ENCODE measurements at regions not wholly inside any gene's neighbourhood (a gene's known extent, or its start where the extent isn't known, plus 50 kb on each side); places are given as distances from the start of the nearest gene placed in this dataset.

- no peaks in the 10 kb centered on the region for H3K4me1 ChIP-seq (ENCODE audit: insufficient read depth, low read length)
- no peaks in the 10 kb centered on the region for H3K27me3 ChIP-seq (ENCODE audit: insufficient read depth, low read length)
- no peak overlapping the region for H2AFZ ChIP-seq (ENCODE audit: low read depth, low read length)
- H3K9me3 ChIP-seq (ENCODE audit: low read length): no peaks in the 10 kb centered on the region
- H3K36me3 ChIP-seq (ENCODE audit: insufficient read depth, low read length): no peaks in the 10 kb centered on the region
- no peak overlapping the region for H3K4me3 ChIP-seq (ENCODE audit: low read length)
Measured at GRCh38 chr5:57955511-57955910, 472.9 kb upstream of the ACTBL2 start.

- Histone ChIP-seq H2AFZ (ENCODE audit: low read depth, low read length) (no peak overlapping the region), H3K36me3 (ENCODE audit: insufficient read depth, low read length) (no peaks in the 10 kb centered on the region), H3K4me1 (ENCODE audit: insufficient read depth, low read length) (no peaks in the 10 kb centered on the region), H3K9me3 (ENCODE audit: low read length) (no peaks in the 10 kb centered on the region), H3K27me3 (ENCODE audit: insufficient read depth, low read length) (no peaks in the 10 kb centered on the region), H3K4me3 (ENCODE audit: low read length) (no peak overlapping the region)
Measured at GRCh38 chr5:57953792-57954191, 471.2 kb upstream of the ACTBL2 start.

GRCh38 chr5:57950616-57951228 lies 468.1 kb upstream of the ACTBL2 start:
- H2AFZ ChIP-seq (ENCODE audit: low read depth, low read length): no peak overlapping the region
- H3K9me3 ChIP-seq (ENCODE audit: low read length): no peaks in the 10 kb centered on the region
- H3K36me3 ChIP-seq (ENCODE audit: insufficient read depth, low read length): no peaks in the 10 kb centered on the region
- H3K4me3 ChIP-seq (ENCODE audit: low read length): no peak overlapping the region
- H3K27me3 ChIP-seq (ENCODE audit: insufficient read depth, low read length): no peaks in the 10 kb centered on the region
- no peaks in the 10 kb centered on the region for H3K4me1 ChIP-seq (ENCODE audit: insufficient read depth, low read length)

GRCh38 chr5:57948091-57948490 lies 465.5 kb upstream of the ACTBL2 start:
- Histone ChIP-seq H3K4me1 (ENCODE audit: insufficient read depth, low read length) (no peaks in the 10 kb centered on the region), H3K27me3 (ENCODE audit: insufficient read depth, low read length) (no peaks in the 10 kb centered on the region), H3K9me3 (ENCODE audit: low read length) (no peaks in the 10 kb centered on the region), H3K36me3 (ENCODE audit: insufficient read depth, low read length) (no peaks in the 10 kb centered on the region), H3K4me3 (ENCODE audit: low read length) (no peak overlapping the region), H2AFZ (ENCODE audit: low read depth, low read length) (no peak overlapping the region)

- H3K27me3 ChIP-seq (ENCODE audit: insufficient read depth, low read length): no peaks in the 10 kb centered on the region
- no peaks in the 10 kb centered on the region for H3K4me1 ChIP-seq (ENCODE audit: insufficient read depth, low read length)
- H3K36me3 ChIP-seq (ENCODE audit: insufficient read depth, low read length): no peaks in the 10 kb centered on the region
- no peak overlapping the region for H2AFZ ChIP-seq (ENCODE audit: low read depth, low read length)
- H3K4me3 ChIP-seq (ENCODE audit: low read length): no peak overlapping the region
- no peaks in the 10 kb centered on the region for H3K9me3 ChIP-seq (ENCODE audit: low read length)
Measured at GRCh38 chr5:57947181-57947580, 464.6 kb upstream of the ACTBL2 start.

- Histone ChIP-seq H3K27me3 (ENCODE audit: insufficient read depth, low read length) (no peaks in the 10 kb centered on the region), H3K9me3 (ENCODE audit: low read length) (no peaks in the 10 kb centered on the region), H2AFZ (ENCODE audit: low read depth, low read length) (no peak overlapping the region), H3K4me1 (ENCODE audit: insufficient read depth, low read length) (no peaks in the 10 kb centered on the region), H3K4me3 (ENCODE audit: low read length) (no peak overlapping the region), H3K36me3 (ENCODE audit: insufficient read depth, low read length) (no peaks in the 10 kb centered on the region)
Measured at GRCh38 chr5:57940879-57941278, 458.3 kb upstream of the ACTBL2 start.

GRCh38 chr5:57940236-57940635 lies 457.6 kb upstream of the ACTBL2 start:
- Histone ChIP-seq H3K4me3 (ENCODE audit: low read length) (no peak overlapping the region), H3K36me3 (ENCODE audit: insufficient read depth, low read length) (no peaks in the 10 kb centered on the region), H3K9me3 (ENCODE audit: low read length) (no peaks in the 10 kb centered on the region), H2AFZ (ENCODE audit: low read depth, low read length) (peak overlapping the region; percentile 17), H3K27me3 (ENCODE audit: insufficient read depth, low read length) (no peaks in the 10 kb centered on the region), H3K4me1 (ENCODE audit: insufficient read depth, low read length) (no peaks in the 10 kb centered on the region)

GRCh38 chr5:57939771-57940170 lies 457.2 kb upstream of the ACTBL2 start:
- no peaks in the 10 kb centered on the region for H3K27me3 ChIP-seq (ENCODE audit: insufficient read depth, low read length)
- no peaks in the 10 kb centered on the region for H3K4me1 ChIP-seq (ENCODE audit: insufficient read depth, low read length)
- H3K36me3 ChIP-seq (ENCODE audit: insufficient read depth, low read length): no peaks in the 10 kb centered on the region
- no peak overlapping the region for H3K4me3 ChIP-seq (ENCODE audit: low read length)
- peak overlapping the region; percentile 17 for H2AFZ ChIP-seq (ENCODE audit: low read depth, low read length)
- no peaks in the 10 kb centered on the region for H3K9me3 ChIP-seq (ENCODE audit: low read length)

- Histone ChIP-seq H3K27me3 (ENCODE audit: insufficient read depth, low read length) (no peaks in the 10 kb centered on the region), H3K4me3 (ENCODE audit: low read length) (no peak overlapping the region), H3K4me1 (ENCODE audit: insufficient read depth, low read length) (no peaks in the 10 kb centered on the region), H3K9me3 (ENCODE audit: low read length) (no peaks in the 10 kb centered on the region), H3K36me3 (ENCODE audit: insufficient read depth, low read length) (no peaks in the 10 kb centered on the region), H2AFZ (ENCODE audit: low read depth, low read length) (no peak overlapping the region)
Measured at GRCh38 chr5:57939335-57939734, 456.7 kb upstream of the ACTBL2 start.

- Histone ChIP-seq H3K4me1 (ENCODE audit: insufficient read depth, low read length) (no peaks in the 10 kb centered on the region), H3K4me3 (ENCODE audit: low read length) (no peak overlapping the region), H3K27me3 (ENCODE audit: insufficient read depth, low read length) (no peaks in the 10 kb centered on the region), H3K9me3 (ENCODE audit: low read length) (no peaks in the 10 kb centered on the region), H2AFZ (ENCODE audit: low read depth, low read length) (no peak overlapping the region), H3K36me3 (ENCODE audit: insufficient read depth, low read length) (no peaks in the 10 kb centered on the region)
Measured at GRCh38 chr5:57938174-57938557, 455.6 kb upstream of the ACTBL2 start.

GRCh38 chr5:57937501-57938173 lies 455.0 kb upstream of the ACTBL2 start:
- H3K4me3 ChIP-seq (ENCODE audit: low read length): no peak overlapping the region
- H3K4me1 ChIP-seq (ENCODE audit: insufficient read depth, low read length): no peaks in the 10 kb centered on the region
- no peaks in the 10 kb centered on the region for H3K36me3 ChIP-seq (ENCODE audit: insufficient read depth, low read length)
- no peaks in the 10 kb centered on the region for H3K27me3 ChIP-seq (ENCODE audit: insufficient read depth, low read length)
- H2AFZ ChIP-seq (ENCODE audit: low read depth, low read length): no peak overlapping the region
- H3K9me3 ChIP-seq (ENCODE audit: low read length): no peaks in the 10 kb centered on the region

GRCh38 chr5:57937025-57937424 lies 454.4 kb upstream of the ACTBL2 start:
- no peaks in the 10 kb centered on the region for H3K27me3 ChIP-seq (ENCODE audit: insufficient read depth, low read length)
- H3K36me3 ChIP-seq (ENCODE audit: insufficient read depth, low read length): no peaks in the 10 kb centered on the region
- no peak overlapping the region for H2AFZ ChIP-seq (ENCODE audit: low read depth, low read length)

GRCh38 chr5:57932761-57933160 lies 450.1 kb upstream of the ACTBL2 start:
- H3K27me3 ChIP-seq (ENCODE audit: insufficient read depth, low read length): no peaks in the 10 kb centered on the region
- no peak overlapping the region for H2AFZ ChIP-seq (ENCODE audit: low read depth, low read length)
- no peaks in the 10 kb centered on the region for H3K36me3 ChIP-seq (ENCODE audit: insufficient read depth, low read length)
- H3K4me3 ChIP-seq (ENCODE audit: low read length): no peak overlapping the region
- H3K9me3 ChIP-seq (ENCODE audit: low read length): no peaks in the 10 kb centered on the region
- H3K4me1 ChIP-seq (ENCODE audit: insufficient read depth, low read length): peaks cover 15% of the 10 kb centered on the region

More at GRCh38 chr5:57937025-57937424, 454.4 kb upstream of the ACTBL2 start:
- Histone ChIP-seq H3K9me3 (ENCODE audit: low read length) (no peaks in the 10 kb centered on the region), H3K4me3 (ENCODE audit: low read length) (no peak overlapping the region), H3K4me1 (ENCODE audit: insufficient read depth, low read length) (no peaks in the 10 kb centered on the region)

GRCh38 chr5:57931807-57932206 lies 449.2 kb upstream of the ACTBL2 start:
- Histone ChIP-seq H3K27me3 (ENCODE audit: insufficient read depth, low read length) (no peaks in the 10 kb centered on the region), H3K4me3 (ENCODE audit: low read length) (no peak overlapping the region), H3K36me3 (ENCODE audit: insufficient read depth, low read length) (no peaks in the 10 kb centered on the region), H3K9me3 (ENCODE audit: low read length) (no peaks in the 10 kb centered on the region), H2AFZ (ENCODE audit: low read depth, low read length) (no peak overlapping the region), H3K4me1 (ENCODE audit: insufficient read depth, low read length) (peaks cover 15% of the 10 kb centered on the region)
